Left renal cortex interstitium (tissue), 4 donors: ENCODE measurements at regions not wholly inside any gene's neighbourhood (a gene's known extent, or its start where the extent isn't known, plus 50 kb on each side); places are given as distances from the start of the nearest gene placed in this dataset.

ENCODE experiments used
- DNase-seq, 4 donors: peaks; one replicate each; pipeline ENCODE4 v3.0.0-alpha.2; 2013; ENCODE audit warnings: low read depth in 4 of 4, low spot score in 2 of 4, missing footprints in 1 of 4

GRCh38 chr1:56169856-56170255, 409.5 kb downstream of the PLPP3 start:
- no peak for DNase-seq

- DNase-seq: no peak
Observed at GRCh38 chr1:56168176-56168575, 411.2 kb downstream of the PLPP3 start.

- DNase-seq: no peak
Observed at GRCh38 chr1:56167596-56167995, 411.8 kb downstream of the PLPP3 start.

GRCh38 chr1:56160773-56161315, 418.5 kb downstream of the PLPP3 start:
- no peak for DNase-seq

- DNase-seq: no peak
Observed at GRCh38 chr1:56156971-56157876, 422.1 kb downstream of the PLPP3 start.

- DNase-seq: no peak
Observed at GRCh38 chr1:56153276-56153675, 426.1 kb downstream of the PLPP3 start.

GRCh38 chr1:56152635-56153034, 426.7 kb downstream of the PLPP3 start:
- no peak for DNase-seq

- DNase-seq: no peak
Observed at GRCh38 chr1:56151402-56151801, 428.0 kb downstream of the PLPP3 start.

GRCh38 chr1:56150441-56151215, 428.7 kb downstream of the PLPP3 start:
- DNase-seq: no peak

GRCh38 chr1:56149761-56150160, 429.6 kb downstream of the PLPP3 start:
- no peak for DNase-seq

- no peak for DNase-seq
Observed at GRCh38 chr1:56148326-56149193, 430.8 kb downstream of the PLPP3 start.

GRCh38 chr1:56147459-56147858, 431.9 kb downstream of the PLPP3 start:
- DNase-seq: no peak

- DNase-seq: no peak
Observed at GRCh38 chr1:56147034-56147433, 432.3 kb downstream of the PLPP3 start.

- DNase-seq: no peak
Observed at GRCh38 chr1:56146449-56146848, 432.9 kb downstream of the PLPP3 start.

- no peak for DNase-seq
Observed at GRCh38 chr1:56145581-56145980, 433.8 kb downstream of the PLPP3 start.

- DNase-seq: no peak
Observed at GRCh38 chr1:56142301-56142700, 437.1 kb downstream of the PLPP3 start.

GRCh38 chr1:56139836-56140235, 439.5 kb downstream of the PLPP3 start:
- no peak for DNase-seq

GRCh38 chr1:56137521-56138505, 441.6 kb downstream of the PLPP3 start:
- DNase-seq: no peak

GRCh38 chr1:56137090-56137489, 442.3 kb downstream of the PLPP3 start:
- DNase-seq: no peak

GRCh38 chr1:56135864-56136147, 443.6 kb downstream of the PLPP3 start:
- DNase-seq: no peak
